GM19467 (cell line): ENCODE measurements at regions not wholly inside any gene's neighbourhood (a gene's known extent, or its start where the extent isn't known, plus 50 kb on each side); places are given as distances from the start of the nearest gene placed in this dataset.
"Not testable (repeated sequence)": the region's sequence is repeated elsewhere in the genome, so short reads cannot be mapped to it uniquely, and the experiment has no call there.

Experiments used
- ATAC-seq: cut with Tn5 transposase; IDR thresholded peaks from one replicate; pipeline ENCODE4 v1.9.1; 2021; ENCODE audit warnings: mild to moderate bottlenecking, moderate library complexity; ENCODE audit not compliant: unreplicated experiment

GRCh38 chr13:31515427-31515826 is 223.9 kb upstream of the RXFP2 start:
- ATAC-seq = no peak

DNA sequence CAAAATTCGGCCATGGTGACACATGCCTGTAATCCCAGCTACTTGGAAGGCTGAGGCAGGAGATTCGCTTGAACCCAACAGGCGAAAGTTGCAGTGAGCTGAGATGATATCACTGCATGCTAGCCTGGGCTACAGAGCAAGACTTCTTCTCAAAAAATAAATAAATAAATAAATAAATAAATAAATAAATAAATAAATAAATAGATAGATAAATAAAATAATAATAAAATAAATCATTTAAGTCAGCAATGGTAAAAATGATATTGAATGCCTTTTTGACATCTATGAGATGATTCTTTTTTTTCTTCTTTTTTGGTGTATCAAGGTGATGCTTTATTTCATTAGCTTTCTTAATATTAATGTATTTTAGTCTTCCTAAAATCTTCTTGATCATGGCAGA is 221.7 kb upstream of the RXFP2 start:
- no peak for ATAC-seq

DNA sequence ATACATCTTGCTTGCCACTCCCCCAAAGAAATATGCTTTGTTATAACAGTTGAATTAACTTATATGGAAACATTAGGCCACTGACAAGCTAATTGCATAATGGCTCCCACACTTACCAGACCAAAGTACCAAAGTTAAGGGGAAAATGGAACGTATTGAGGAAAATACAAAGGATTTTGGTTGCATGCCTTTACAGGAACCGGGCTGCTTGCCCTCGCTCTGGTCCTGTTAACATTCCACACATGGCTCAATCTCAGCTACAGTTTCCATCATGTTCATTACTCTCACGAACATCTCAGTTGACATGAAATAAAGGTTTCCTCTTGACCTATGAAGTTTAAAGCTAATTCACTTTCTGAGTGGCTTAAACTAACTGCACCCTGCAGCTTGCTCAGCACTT is 220.7 kb upstream of the RXFP2 start:
- ATAC-seq = no peak

DNA sequence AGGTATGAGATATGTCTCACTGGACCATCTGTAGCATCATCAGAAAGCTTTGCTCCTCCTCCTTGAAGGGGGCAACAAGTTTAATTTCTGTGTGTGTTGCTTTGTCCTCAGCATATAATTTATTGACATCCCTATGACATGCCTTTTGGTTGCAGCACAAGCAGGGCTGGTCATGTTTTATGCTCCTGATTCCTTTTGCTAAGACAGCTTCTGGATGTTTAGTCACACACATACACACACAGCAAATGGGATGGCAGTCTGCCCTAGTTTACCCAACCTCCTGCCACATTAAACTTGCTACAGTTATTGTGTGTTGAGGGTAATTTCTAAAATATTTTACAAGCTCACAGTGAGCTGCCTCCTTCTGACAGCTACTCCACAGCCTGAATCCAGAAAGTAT is 217.9 kb upstream of the RXFP2 start:
- no peak for ATAC-seq

GRCh38 chr13:31522396-31522795 is 216.9 kb upstream of the RXFP2 start:
- no peak for ATAC-seq

GRCh38 chr13:31528176-31528575 is 211.2 kb upstream of the RXFP2 start:
- ATAC-seq = no peak

- ATAC-seq = no peak
Observed at GRCh38 chr13:31528758-31529157, 210.6 kb upstream of the RXFP2 start.

GRCh38 chr13:31530922-31531321 is 208.4 kb upstream of the RXFP2 start:
- ATAC-seq = no peak

- no peak for ATAC-seq
Observed at GRCh38 chr13:31537052-31537451, 202.3 kb upstream of the RXFP2 start.

DNA sequence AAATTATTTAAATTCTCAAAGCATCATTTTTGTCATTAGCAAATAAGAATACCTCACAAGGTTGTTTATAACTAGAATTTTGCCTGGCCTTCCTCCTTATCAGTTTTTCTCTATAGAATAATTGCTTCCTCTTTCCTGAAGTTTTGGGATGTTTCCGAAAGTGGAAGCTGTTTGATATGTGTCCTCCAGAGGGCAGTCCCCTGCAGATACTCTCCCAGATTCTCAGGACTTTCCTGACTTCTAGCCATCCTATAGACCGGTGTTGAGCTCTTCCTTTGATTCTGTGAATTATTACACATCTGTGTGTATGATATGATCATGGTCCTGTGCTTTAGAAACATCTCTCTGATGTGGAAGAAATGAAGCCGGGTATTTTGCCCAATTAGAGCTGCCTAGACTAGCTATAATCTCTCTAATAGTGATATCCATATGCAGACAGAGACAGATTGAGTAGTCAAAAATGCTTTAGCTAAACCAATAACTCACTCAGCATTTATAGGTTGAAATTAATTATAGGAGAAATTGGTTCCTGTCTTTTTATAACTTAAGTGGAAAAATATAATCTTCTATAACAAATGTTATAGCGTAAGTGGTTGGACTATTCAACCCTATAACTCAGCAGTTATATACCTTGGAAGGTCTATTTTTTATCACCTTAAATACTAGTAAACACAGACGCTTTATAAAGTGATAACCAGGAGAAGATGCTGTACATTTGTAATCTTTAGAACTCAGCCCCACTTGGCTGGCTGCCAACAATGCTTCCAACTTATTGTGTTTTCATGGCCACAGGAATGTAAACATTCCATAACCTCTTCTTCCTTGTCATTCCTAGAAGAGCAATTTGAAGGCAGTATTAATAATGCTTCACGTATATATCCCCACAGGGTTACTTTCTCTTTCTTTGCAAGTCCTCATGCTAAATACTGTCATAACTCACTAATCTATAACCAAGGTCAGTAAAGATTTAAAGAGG is 201.0 kb upstream of the RXFP2 start:
- ATAC-seq = no peak

GRCh38 chr13:31540281-31540680 is 199.0 kb upstream of the RXFP2 start:
- no peak for ATAC-seq

GRCh38 chr13:31543190-31543589 is 196.1 kb upstream of the RXFP2 start:
- no peak for ATAC-seq

- no peak for ATAC-seq
Observed at GRCh38 chr13:31545616-31546015, 193.7 kb upstream of the RXFP2 start.

- no peak for ATAC-seq
Observed at GRCh38 chr13:31556376-31556775, 182.9 kb upstream of the RXFP2 start.

DNA sequence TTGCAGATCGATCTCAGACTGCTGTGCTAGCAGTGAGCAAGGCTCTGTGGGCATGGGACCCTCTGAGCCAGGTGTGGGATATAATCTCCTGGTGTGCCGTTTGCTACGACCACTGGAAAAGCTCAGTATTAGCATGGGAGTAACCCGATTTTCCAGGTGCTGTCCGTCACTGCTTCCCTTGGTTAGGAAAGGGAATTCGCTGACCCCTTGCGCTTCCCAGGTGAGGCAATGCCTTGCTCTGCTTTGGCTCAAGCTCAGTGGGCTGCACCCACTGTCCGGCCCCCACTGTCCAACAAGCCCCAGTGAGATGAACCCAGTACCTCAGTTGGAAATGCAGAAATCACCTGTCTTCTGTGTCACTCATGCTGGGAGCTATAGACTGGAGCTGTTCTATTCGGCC is 155.1 kb upstream of the RXFP2 start:
- not testable (repeated sequence) for ATAC-seq

DNA sequence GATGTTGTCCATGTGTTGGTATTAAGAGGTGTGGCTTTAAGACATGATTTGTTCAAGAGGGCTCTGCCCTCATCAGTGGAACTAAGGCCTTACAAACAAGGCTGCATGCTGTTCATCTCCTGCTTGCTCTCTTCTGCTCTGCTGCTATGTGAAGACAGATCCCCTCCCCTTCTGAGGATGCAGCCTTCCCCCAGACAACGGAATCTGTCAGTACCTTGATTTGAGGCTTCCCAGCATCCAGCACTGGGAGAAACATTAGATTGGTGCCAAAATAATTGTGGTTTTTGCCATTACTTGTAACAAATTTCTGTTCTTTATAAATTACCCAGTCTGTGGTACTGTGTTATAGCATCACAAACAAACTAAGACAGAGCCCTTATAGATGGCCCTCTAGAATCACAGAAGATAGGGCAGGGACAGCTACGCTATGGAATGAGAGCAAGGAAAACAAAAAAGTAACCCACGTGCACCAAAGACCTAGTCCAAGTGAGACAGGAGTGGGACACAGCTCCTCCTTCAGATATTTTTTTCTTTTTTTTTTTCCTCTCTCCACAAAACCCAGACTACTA is 151.5 kb upstream of the RXFP2 start:
- no peak for ATAC-seq

GRCh38 chr13:31588316-31588715 is 151.0 kb upstream of the RXFP2 start:
- no peak for ATAC-seq

- ATAC-seq = no peak
Observed at GRCh38 chr13:31588893-31589292, 150.4 kb upstream of the RXFP2 start.

- no peak for ATAC-seq
Observed at GRCh38 chr13:31591642-31592233, 147.6 kb upstream of the RXFP2 start.

GRCh38 chr13:31594056-31594455 is 145.3 kb upstream of the RXFP2 start:
- ATAC-seq = no peak

DNA sequence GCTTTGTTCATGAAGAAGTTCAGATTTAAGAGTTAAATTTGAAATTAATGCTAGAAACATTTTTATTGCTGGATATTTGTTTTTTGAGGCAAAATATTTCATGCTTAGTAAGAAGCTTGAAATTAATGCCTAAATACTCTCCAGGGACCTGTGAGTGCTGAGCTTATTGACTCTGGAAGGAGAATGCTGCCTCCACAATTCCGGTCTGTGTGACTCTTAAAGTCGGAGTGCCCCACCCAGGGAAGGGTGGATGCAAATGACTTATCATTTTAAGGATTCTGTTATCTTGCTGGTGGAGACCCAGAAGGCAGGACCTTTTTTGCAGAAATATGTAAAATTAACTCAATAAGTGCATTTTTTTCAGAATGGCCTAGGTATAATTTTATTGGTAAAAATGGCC is 143.8 kb upstream of the RXFP2 start:
- no peak for ATAC-seq

DNA sequence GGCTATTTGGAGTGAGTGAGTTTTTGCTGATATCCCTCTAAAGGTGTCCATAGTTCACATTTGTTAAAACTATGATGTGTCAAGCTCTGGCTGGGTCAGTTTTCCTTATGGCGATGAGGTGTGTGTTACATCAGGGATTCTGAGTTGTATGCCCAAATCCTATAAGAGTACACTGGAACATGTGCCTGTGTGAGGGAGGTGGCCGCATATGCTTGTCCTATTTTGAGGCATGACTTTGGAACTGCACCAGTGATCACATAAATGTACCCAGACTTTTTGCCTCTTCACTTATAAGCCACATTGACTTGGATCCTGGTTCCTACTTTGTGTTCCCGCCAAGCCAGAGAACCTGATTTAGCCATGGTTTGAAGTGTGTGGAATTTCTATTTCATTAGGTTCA is 140.3 kb upstream of the RXFP2 start:
- ATAC-seq = no peak
